GM12878 (cell line): ENCODE measurements at regions not wholly inside any gene's neighbourhood (a gene's known extent, or its start where the extent isn't known, plus 50 kb on each side); places are given as distances from the start of the nearest gene placed in this dataset.

Experiments used
- ATAC-seq: fragments of 200-7000 bp; cut with Tn5 transposase; 3 replicates; pipeline ENCODE4 v1.9.1; 2020; ENCODE audit warnings: mild to moderate bottlenecking, moderate library complexity
- BruUV-seq: library from RNA; stranded (reverse); fragments of 400-500 nt; replicated peaks from 2 replicates; lab custom pipeline; 2021; lab: Mats Ljungman, UMichigan
- CTCF ChIA-PET: fragments of 300-600 bp; sonication (Branson Sonifier 250); formaldehyde crosslinking; extraction: SDS; loops from one replicate; lab custom pipeline; 2021; ENCODE audit warnings: inconsistent platforms; lab: Yijun Ruan, JAX
- POLR2A ChIA-PET: fragments of 350-600 bp; formaldehyde crosslinking; extraction: SDS; loops from one replicate; lab custom pipeline; 2021; ENCODE audit warnings: inconsistent platforms; lab: Charles Lee
- RAD21 ChIA-PET: fragments of 300-600 bp; sonication (Branson Sonifier 250); formaldehyde crosslinking; loops from one replicate; lab custom pipeline; 2023; ENCODE audit warnings: antibody characterized with exemption; ENCODE audit not compliant: unreplicated experiment; lab: Charles Lee
- SMC1A ChIA-PET: fragments of 300-600 bp; sonication (Branson Sonifier 250); formaldehyde crosslinking; loops from one replicate; lab custom pipeline; 2023; ENCODE audit not compliant: unreplicated experiment, uncharacterized antibody; lab: Charles Lee
- DNase-seq: peaks from one replicate; pipeline ENCODE4 v3.0.0-alpha.2; 2011; ENCODE audit warnings: low read depth, low spot score
- FAIRE-seq: peaks from 3 replicates; lab custom pipeline; 2011; peaks lifted over from hg19 to GRCh38; lab: Jason Lieb, UNC
- H2AFZ ChIP-seq: 2 replicates; pipeline ENCODE4 v1.6.0; 2011; ENCODE audit warnings: low read depth, low read length, control low read depth; ENCODE audit not compliant: control insufficient read depth
- H3K27ac ChIP-seq: 2 replicates; pipeline ENCODE4 v1.5.1; 2011; ENCODE audit warnings: control low read depth; ENCODE audit not compliant: control insufficient read depth, insufficient read depth
- H3K27me3 ChIP-seq, 2 experiments: replicated peaks in 1 of 2; 2 replicates each; pipeline versions ENCODE4 v1.6.0 to v1.6.1; 2011; ENCODE audit warnings: low read length in 1 of 2; ENCODE audit not compliant: control insufficient read depth in 2 of 2, insufficient read depth in 2 of 2
- H3K36me3 ChIP-seq, 2 experiments: 2 replicates each; pipeline ENCODE4 v1.5.1; 2011; ENCODE audit warnings: low read length in 1 of 2; ENCODE audit not compliant: control insufficient read depth in 2 of 2, insufficient read depth in 2 of 2
- H3K4me1 ChIP-seq: 2 replicates; pipeline ENCODE4 v1.6.1; 2011; ENCODE audit warnings: mild to moderate bottlenecking, low read length, moderate library complexity, mixed read lengths; ENCODE audit not compliant: control insufficient read depth, insufficient read depth
- H3K4me2 ChIP-seq: 2 replicates; pipeline ENCODE4 v1.6.0; 2011; ENCODE audit warnings: control low read depth; ENCODE audit not compliant: control insufficient read depth, insufficient read depth
- H3K4me3 ChIP-seq: fragments of 200-600 bp; sonication (generic); 2 replicates; pipeline ENCODE4 v1.5.1; 2016
- H3K79me2 ChIP-seq: 2 replicates; pipeline ENCODE4 v1.6.0; 2011; ENCODE audit warnings: low read length; ENCODE audit not compliant: control insufficient read depth, insufficient read depth
- H3K9ac ChIP-seq: 2 replicates; pipeline ENCODE4 v1.8.0; 2011; ENCODE audit warnings: low read length, control low read depth, mixed read lengths; ENCODE audit not compliant: control insufficient read depth, insufficient read depth
- H3K9me3 ChIP-seq: replicated peaks from 3 replicates; pipeline ENCODE4 v1.5.1; 2011; ENCODE audit warnings: mild to moderate bottlenecking, low read length; ENCODE audit not compliant: control insufficient read depth, insufficient read depth
- H4K20me1 ChIP-seq: 2 replicates; pipeline ENCODE4 v1.6.0; 2011; ENCODE audit not compliant: control insufficient read depth, insufficient read depth
- CBFB ChIP-seq: IDR thresholded peaks from 2 replicates; pipeline ENCODE4 v1.6.1; 2016; ENCODE audit warnings: antibody characterized with exemption, low read depth
- CBX3 ChIP-seq: fragments of 200-600 bp; sonication (generic); IDR thresholded peaks from 2 replicates; pipeline ENCODE4 v1.6.1; 2016; ENCODE audit warnings: low read depth, borderline replicate concordance
- EZH2 ChIP-seq: IDR thresholded peaks from 2 replicates; pipeline ENCODE4 v1.6.1; 2012; ENCODE audit warnings: low read depth, mild to moderate bottlenecking, control low read depth, inconsistent platforms, low read length, borderline replicate concordance; ENCODE audit not compliant: control insufficient read depth
- MYC ChIP-seq: IDR thresholded peaks from 2 replicates; pipeline ENCODE4 v1.6.1; 2011; ENCODE audit warnings: mild to moderate bottlenecking, low read length, moderate library complexity, inconsistent platforms; ENCODE audit not compliant: insufficient read depth, insufficient replicate concordance, insufficient read length, severe bottlenecking
- NR2C1 ChIP-seq: fragments of 450-650 bp; IDR thresholded peaks from 2 replicates; pipeline ENCODE4 v1.6.1; 2017; ENCODE audit warnings: antibody characterized with exemption, mild to moderate bottlenecking, moderate library complexity
- RB1 ChIP-seq: fragments of 450-650 bp; formaldehyde crosslinking; IDR thresholded peaks from 2 replicates; pipeline ENCODE4 v1.6.1; 2017; ENCODE audit warnings: mild to moderate bottlenecking, borderline replicate concordance
- WGBS: methylation state at CpG from one replicate; pipeline ENCODE4 v1.1.6; 2016; ENCODE audit warnings: low lambda C conversion rate; ENCODE audit not compliant: insufficient replicate concordance, insufficient coverage; ENCODE audit errors: missing lambda C conversion rate; 5-methylcytosine and 5-hydroxymethylcytosine counted together
- in situ Hi-C: fragments of 300-500 bp; cut with MboI; formaldehyde crosslinking; loops from 9 replicates; pipeline ENCODE4 v1.14.3; 2018; ENCODE audit warnings: mixed read lengths
- intact Hi-C: fragments of 100-400 bp; cut with micrococcal nuclease; formaldehyde crosslinking; loops from one replicate; pipeline ENCODE4 v1.14.2; 2022; ENCODE audit not compliant: unreplicated experiment
- TF ChIP-seq, protein P1 (sequence below): IDR thresholded peaks from 2 replicates; pipeline ENCODE4 v1.6.1; 2011; ENCODE audit warnings: borderline replicate concordance, low read depth, mild to moderate bottlenecking, moderate library complexity, low read length; ENCODE audit not compliant: insufficient read depth, poor library complexity, severe bottlenecking
- TF ChIP-seq, protein P2 (sequence below): fragments of 150-350 bp; IDR thresholded peaks from 2 replicates; pipeline ENCODE4 v1.6.1; 2014; ENCODE audit warnings: mild to moderate bottlenecking, low read depth, low read length
- TF ChIP-seq, protein P3 (sequence below): fragments of 450-650 bp; IDR thresholded peaks from 2 replicates; pipeline ENCODE4 v1.6.1; 2017; ENCODE audit warnings: mild to moderate bottlenecking

DNA sequence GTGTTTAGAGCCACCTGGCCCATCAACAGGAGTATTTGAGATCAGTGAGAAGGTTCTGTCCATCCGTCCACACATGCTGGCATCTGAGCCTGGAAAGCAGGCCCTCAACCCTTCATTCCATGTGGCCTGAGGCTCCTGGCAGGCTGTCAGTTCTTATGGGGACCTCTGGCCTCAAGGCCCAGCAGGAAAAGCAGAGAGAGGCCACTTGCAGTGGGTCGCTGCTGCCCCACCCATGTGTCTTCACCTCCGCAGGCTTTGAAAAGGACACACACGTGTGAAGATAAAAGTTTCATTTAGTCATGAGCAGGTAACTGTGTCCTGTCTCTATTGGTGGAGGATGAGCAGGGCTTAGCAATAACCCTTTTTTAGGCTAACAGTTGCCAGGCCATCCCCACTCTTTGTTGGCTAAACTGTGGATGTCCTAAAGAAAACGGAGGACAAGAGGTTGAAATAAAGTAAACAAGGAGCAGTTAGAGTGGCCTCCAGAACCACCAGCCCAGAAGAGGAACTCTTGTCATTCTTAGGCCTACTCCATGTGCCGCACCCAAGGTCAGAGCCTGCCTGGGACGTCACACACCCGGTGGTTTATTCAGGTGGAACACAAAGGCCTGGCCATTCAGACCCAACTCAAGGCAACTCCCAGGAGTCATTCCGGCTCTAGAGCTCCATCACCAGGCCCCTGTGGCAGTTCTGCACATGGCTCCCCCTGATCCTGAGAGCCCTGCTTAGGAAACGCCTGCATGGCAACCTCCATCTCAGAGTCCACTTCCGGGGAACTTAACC is 143.4 kb upstream of the CST7 start (continued):
- TF ChIP-seq, protein P1, sequence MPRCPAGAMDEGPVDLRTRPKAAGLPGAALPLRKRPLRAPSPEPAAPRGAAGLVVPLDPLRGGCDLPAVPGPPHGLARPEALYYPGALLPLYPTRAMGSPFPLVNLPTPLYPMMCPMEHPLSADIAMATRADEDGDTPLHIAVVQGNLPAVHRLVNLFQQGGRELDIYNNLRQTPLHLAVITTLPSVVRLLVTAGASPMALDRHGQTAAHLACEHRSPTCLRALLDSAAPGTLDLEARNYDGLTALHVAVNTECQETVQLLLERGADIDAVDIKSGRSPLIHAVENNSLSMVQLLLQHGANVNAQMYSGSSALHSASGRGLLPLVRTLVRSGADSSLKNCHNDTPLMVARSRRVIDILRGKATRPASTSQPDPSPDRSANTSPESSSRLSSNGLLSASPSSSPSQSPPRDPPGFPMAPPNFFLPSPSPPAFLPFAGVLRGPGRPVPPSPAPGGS = no peak

DNA sequence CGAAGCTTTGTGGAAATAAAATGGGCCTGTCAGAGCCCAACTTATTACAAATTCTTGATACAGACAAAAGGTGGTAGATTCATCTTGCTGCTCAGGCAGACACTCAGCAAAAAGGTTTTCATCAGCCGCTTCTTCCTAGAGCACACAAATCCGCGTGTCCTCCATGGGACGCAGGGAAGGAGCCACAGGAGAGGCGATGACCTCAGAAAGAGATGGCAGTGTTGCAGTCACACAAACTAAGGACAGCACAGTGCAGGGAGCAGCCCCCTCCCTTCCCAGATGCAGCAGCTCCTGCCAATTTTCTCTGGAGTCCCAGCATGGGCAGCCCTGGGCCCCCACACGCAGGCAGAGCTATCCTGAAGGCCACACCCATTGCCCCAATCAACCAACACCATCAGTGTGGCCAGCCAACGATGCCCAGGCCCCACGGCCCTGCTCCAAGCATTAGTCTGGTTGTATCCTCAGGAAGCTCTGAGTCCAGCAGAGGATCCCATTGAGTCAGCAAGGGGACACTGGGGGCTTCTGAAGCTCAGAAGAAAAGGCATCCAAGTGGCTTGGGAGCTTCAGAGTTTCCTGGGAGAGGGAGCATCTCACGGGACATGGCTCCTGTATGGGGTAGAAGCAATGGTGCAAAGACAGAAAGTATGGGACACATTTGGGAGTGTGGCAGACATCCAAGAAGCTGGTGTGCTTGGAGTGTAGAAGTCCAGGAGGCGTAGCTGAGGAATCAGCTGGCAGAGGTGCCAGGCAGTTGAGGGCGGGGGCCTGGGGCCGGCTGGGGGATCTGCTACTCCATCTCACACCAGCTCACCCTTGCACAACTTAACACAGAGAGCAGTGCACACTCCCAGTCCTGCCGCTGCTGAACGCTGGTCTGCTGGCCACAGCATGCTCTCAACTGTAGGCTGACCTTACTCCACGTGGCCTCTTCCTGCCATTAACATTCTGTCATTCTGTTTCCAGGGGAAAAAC is 142.1 kb upstream of the CST7 start:
- ChIA-PET SMC1A (no interaction called here), RAD21 (no interaction called here), POLR2A (no interaction called here), CTCF (interaction anchor here (0.6 kb wide), 1 partner anchor 108 kb away, joined by 3 read pairs; no protein-coding TSS in a partner anchor)
- in situ Hi-C loops (no loop called here), intact Hi-C loops (no loop called here)
- H3K4me3 ChIP-seq = no peak overlapping the region
- H3K4me1 ChIP-seq = no peaks in the 10 kb centered on the region
- no TSS peak for BruUV-seq
- no peak for DNase-seq
- no peaks in the 10 kb centered on the region for H4K20me1 ChIP-seq
- FAIRE-seq = no peak
- H3K9me3 ChIP-seq = no peaks in the 10 kb centered on the region
- no peak for ATAC-seq
- H3K79me2 ChIP-seq = no peaks in the 10 kb centered on the region
- WGBS = 53% methylated on average over 16 of the region's 16 CpGs
- H3K4me2 ChIP-seq = no peak overlapping the region
- H3K27ac ChIP-seq = no peak overlapping the region
- TF ChIP-seq RB1 (no peak), MYC (no peak), CBX3 (no peak), NR2C1 (no peak), CBFB (no peak), EZH2 (no peak)
- TF ChIP-seq, protein P2, sequence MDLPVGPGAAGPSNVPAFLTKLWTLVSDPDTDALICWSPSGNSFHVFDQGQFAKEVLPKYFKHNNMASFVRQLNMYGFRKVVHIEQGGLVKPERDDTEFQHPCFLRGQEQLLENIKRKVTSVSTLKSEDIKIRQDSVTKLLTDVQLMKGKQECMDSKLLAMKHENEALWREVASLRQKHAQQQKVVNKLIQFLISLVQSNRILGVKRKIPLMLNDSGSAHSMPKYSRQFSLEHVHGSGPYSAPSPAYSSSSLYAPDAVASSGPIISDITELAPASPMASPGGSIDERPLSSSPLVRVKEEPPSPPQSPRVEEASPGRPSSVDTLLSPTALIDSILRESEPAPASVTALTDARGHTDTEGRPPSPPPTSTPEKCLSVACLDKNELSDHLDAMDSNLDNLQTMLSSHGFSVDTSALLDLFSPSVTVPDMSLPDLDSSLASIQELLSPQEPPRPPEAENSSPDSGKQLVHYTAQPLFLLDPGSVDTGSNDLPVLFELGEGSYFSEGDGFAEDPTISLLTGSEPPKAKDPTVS = no peak
- TF ChIP-seq, protein P3, sequence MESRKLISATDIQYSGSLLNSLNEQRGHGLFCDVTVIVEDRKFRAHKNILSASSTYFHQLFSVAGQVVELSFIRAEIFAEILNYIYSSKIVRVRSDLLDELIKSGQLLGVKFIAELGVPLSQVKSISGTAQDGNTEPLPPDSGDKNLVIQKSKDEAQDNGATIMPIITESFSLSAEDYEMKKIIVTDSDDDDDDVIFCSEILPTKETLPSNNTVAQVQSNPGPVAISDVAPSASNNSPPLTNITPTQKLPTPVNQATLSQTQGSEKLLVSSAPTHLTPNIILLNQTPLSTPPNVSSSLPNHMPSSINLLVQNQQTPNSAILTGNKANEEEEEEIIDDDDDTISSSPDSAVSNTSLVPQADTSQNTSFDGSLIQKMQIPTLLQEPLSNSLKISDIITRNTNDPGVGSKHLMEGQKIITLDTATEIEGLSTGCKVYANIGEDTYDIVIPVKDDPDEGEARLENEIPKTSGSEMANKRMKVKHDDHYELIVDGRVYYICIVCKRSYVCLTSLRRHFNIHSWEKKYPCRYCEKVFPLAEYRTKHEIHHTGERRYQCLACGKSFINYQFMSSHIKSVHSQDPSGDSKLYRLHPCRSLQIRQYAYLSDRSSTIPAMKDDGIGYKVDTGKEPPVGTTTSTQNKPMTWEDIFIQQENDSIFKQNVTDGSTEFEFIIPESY = no peak
- TF ChIP-seq, all 136 proteins: peak for 0
- Histone ChIP-seq H3K9ac (no peak overlapping the region), H2AFZ (no peak overlapping the region), H3K36me3 (no peaks in the 10 kb centered on the region), H3K27me3 (no peaks in the 10 kb centered on the region)
